Lung microvascular endothelial cell (primary cell): ENCODE measurements at regions not wholly inside any gene's neighbourhood (a gene's known extent, or its start where the extent isn't known, plus 50 kb on each side); places are given as distances from the start of the nearest gene placed in this dataset.
A peak's percentile ranks its signal among the peaks of the same experiment; 100 is the strongest.
"Not testable (repeated sequence)": the region's sequence is repeated elsewhere in the genome, so short reads cannot be mapped to it uniquely, and the experiment has no call there.

ENCODE experiments used
- DNase-seq, 2 donors: peaks; one replicate each; pipeline versions ENCODE4 v3.0.0 to v3.0.0-alpha.2; 2010; ENCODE audit warnings: low read depth in 2 of 2

- DNase-seq = no peak
These were observed 162.5 kb downstream of the SOX3 start for GRCh38 chrX:140342410-140342809.

DNA sequence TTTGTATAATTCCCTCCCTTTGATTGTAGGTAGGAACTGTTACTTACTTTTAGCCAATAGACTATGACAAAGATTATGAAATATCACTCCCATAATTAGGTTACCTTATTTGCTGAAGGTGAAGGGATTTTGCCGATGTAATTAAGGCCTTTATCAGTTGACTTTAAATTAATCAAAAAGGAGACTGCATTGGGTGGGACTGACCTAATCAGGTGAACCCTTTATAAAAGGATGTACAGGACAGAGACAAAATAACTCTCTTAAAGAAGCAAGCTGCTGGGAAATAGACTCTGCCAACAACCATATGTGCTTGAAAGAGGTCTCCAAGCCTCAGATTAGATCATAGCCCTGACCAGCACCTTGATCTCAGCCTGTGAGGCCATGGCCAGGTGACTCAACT lies 167.6 kb downstream of the SOX3 start:
- no peak for DNase-seq

DNA sequence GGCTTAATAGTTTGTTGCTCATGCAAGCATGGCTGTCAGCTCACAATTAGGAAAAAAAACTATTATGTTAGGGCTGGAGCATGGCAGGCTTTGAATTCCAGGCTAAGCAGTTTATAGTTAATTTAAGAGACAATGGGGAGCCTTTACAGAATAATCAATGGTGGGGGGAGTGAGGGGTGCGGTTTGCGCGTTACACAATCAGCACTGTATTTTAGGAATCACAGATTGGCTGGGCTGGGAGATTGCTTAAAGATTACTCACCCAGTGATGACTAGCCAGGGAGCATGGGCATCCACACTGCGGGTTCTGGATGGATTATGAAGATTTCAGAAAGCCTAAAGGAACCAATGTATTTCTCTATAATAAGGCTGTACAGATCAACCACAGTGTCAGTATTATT lies 186.6 kb downstream of the SOX3 start:
- no peak for DNase-seq

GRCh38 chrX:140317462-140317861 lies 187.4 kb downstream of the SOX3 start:
- DNase-seq = no peak

GRCh38 chrX:140298960-140299825 lies 205.7 kb downstream of the SOX3 start:
- no peak for DNase-seq

DNA sequence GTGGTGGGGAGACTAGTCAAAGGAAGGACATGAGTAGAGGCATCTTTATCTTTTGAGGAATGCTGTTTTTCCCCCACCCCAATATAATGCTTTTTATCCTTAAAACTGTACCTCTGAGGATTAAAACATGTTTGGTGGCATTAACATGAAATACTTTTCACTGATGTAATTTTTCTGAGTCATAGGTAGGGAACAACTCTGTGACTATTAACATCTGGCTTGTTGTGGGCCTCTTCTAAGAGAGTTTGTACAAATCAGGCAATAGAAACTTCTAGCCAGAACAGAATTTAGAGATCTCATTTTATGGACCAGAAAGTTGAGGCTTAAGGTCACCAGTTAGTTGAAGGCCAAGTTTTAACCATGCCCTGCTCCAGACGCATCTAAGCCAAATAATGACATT lies 207.6 kb downstream of the SOX3 start:
- DNase-seq = no peak

DNA sequence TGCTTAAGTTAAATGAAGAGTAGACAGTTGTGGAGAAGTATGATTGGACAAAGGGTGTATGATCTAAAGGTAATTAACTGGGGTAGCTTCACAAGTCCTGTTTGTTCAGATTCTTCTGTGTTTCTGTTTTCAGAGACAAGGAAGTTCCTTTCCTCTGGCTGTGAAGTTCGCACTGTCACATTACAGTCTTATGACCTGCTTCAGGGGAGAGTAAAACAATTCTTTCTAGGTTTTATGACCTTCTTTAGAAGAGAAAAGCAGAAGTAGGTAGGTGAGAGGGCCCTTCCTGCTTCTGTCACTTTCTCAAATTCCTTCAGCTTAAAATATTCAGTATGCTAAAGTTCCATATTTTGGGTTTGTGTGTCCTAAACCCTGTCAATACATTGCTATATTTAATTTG lies 211.9 kb downstream of the SOX3 start:
- no peak for DNase-seq

DNA sequence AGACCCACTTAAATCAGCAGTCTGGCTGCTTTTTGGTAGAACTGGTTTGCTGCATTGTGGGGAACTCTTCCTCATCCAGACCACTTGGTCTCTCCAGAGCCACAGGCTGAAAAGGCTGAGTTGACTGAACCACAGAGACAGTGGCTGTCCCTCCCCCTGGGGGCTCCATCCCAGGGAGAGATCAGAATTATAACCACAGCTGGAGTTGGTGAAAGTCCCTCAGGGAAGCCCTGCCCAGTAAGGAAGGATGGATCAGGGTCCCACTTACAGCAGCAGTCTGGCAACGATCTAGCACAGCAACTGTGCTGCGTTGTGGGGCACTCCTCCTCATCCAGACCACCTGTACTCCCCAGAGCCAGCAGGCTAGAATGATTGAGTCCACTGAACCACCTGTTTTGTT lies 212.7 kb downstream of the SOX3 start:
- DNase-seq = no peak

- peak in 1 of 2 donors; percentile 42 for DNase-seq
These were observed 229.9 kb downstream of the SOX3 start for GRCh38 chrX:140274811-140275525.

GRCh38 chrX:140273921-140274320 lies 230.9 kb downstream of the SOX3 start:
- DNase-seq = no peak

- DNase-seq = no peak
These were observed 254.5 kb downstream of the SOX3 start for GRCh38 chrX:140250391-140250790.

DNA sequence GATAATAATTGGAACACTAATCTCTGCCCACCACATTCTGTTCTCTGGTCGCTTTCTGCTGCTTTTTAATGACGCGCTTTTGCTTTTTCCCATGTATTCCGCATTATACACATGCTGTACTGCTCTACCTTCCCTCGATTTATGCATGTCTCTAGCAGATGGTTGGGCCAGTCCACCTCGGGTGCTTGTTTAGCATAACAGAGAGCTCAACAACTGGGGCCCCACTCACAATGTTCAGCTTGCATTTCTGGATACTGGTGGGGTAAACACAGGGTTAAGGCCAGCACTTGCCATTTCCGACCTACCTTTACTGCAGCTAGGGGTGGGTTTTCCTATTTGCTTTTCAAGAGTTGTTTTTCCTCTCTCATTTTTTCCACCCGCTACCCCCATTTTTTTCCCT lies 255.8 kb downstream of the SOX3 start:
- no peak for DNase-seq

GRCh38 chrX:140229191-140229590 lies 263.9 kb upstream of the CXorf66 start:
- no peak for DNase-seq

GRCh38 chrX:140226037-140226436 lies 260.7 kb upstream of the CXorf66 start:
- DNase-seq = not testable (repeated sequence)

DNA sequence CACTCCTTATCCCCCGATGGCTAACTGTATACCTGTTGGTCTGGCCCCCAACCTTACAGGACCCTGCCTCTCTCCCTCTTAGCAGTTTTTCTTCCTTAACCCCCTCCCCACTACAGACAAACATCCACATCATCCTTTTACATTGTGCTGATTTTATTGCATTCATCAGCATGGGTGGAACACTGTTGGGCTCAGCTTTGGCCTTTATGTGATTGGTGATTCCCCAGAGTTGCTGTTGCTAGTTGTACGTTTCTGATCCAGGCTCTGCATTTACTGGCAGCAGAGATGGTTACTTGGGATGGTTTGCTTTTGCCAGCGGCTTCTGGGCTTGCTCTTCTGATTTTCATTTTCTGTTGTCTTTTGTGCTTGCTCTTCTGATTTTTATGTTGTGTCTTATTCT lies 250.6 kb upstream of the CXorf66 start:
- not testable (repeated sequence) for DNase-seq

DNA sequence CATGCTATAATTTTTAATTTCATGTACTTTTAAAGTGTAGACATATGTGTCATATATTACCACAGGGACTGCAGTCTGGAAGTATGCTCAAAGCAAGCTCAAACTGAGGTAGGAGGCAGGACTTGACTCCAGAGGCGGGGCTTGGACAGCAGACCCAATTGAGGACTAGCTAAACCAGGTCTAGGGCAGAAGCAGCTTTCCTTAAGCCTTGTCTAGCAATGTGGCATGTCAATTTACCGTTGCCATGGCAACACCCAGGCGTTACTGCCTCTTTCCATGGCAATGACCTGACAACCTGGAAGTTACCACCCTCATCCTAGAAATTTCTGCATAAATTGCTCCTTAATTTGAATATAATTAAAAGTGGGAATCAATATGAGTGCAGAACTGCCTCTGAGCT lies 249.2 kb upstream of the CXorf66 start:
- not testable (repeated sequence) for DNase-seq

DNA sequence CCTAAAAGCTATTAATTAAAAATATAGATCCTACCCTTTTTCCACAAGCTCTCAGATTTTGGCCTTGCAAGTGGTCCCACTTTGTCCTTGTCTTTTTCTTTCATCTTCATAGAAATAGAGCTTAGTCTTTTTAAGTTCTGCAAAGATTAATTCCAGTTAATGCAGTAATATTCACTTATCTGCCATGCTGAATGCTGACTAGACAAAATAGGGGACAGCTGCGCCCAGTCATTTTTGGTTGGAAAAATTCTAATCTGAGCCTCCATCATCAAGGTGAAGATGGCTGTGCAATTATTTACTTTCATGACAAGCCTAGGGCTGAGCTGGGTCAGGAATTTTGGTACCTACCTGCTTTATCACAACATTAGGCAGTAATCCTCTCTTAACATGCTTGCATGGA lies 241.3 kb upstream of the CXorf66 start:
- DNase-seq = no peak

GRCh38 chrX:140190441-140191108 lies 225.3 kb upstream of the CXorf66 start:
- no peak for DNase-seq

DNA sequence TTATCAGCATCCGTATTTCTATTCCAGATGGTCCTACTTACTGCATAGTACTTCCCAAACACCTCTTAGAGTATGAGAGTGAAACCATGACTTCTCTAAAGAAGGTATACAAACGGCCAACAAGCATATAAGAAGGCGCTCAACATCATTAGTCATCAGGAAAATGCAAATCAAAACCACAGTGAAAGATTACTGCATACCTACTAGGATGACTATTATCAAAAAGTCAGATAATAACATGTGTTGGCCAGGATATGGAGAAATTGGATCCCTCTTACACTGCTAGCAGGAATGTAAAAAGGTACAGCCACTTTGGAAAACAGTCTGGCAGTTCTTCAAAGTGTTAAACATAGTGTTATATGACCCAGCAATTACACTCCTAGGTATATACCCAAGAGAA lies 215.3 kb upstream of the CXorf66 start:
- no peak for DNase-seq

GRCh38 chrX:140177821-140178220 lies 212.5 kb upstream of the CXorf66 start:
- DNase-seq = no peak

DNA sequence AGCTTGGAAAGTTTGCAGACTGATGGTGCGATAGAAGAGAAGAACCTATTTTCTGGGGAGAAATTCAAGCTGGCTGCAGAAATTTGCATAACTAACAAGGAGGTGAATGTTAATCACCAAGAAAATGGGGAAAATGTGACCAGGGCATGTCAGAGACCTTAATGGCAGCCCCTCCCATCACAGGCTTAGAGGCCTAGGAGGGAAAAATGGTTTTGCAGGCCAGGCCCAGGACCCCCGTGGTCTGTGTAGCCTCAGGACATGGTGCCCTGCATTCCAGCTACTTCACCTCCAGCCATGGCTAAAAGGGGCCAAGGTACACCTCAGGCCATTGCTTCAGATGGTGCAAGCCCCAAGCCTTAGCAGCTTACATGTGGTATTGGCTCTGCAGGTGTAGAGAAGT lies 207.1 kb upstream of the CXorf66 start:
- no peak for DNase-seq

DNA sequence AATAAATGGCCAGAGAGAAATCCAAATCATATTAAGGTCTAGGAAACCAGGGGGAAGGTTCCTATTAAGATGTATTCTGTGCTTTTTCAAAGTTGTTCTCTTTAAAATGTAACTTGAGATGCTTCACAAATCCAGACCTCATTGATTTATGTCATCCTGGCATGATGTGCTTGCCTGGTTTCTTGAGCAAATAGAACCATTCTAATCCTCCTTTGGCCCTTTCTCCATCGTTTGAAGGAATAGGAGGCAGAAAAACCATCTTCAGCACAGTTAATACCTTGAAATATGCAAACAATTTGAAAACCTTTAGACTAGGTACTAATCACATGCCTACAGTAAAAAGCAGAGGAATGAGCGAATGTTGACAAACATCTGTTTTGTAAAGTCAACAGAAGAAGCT lies 202.2 kb upstream of the CXorf66 start:
- no peak for DNase-seq
